GM23338 (cell line): ENCODE measurements at regions not wholly inside any gene's neighbourhood (a gene's known extent, or its start where the extent isn't known, plus 50 kb on each side); places are given as distances from the start of the nearest gene placed in this dataset.

Experiments
- CREB1 ChIP-seq: fragments of 250-450 bp; sonication (Bioruptor Pico); IDR thresholded peaks from 2 replicates; pipeline ENCODE4 v1.5.0; 2020; ENCODE audit warnings: low read depth, mild to moderate bottlenecking, moderate library complexity
- CTCF ChIP-seq, 2 experiments: fragments of 200-600 bp in 1 of 2; sonication (generic) in 1 of 2; conservative IDR thresholded peaks; 2 replicates each; pipeline versions ENCODE4 v1.5.1 to v1.6.1; 2016 to 2017; ENCODE audit warnings: antibody characterized with exemption in 2 of 2, low read depth in 2 of 2, mild to moderate bottlenecking in 2 of 2, moderate library complexity in 1 of 2
- ETS1 ChIP-seq: IDR thresholded peaks from 2 replicates; pipeline ENCODE4 v1.6.1; 2016; ENCODE audit warnings: antibody characterized with exemption
- EZH2 ChIP-seq: fragments of 200-600 bp; sonication (generic); IDR thresholded peaks from one replicate; pipeline ENCODE4 v1.8.0; 2017; ENCODE audit warnings: antibody characterized with exemption, mild to moderate bottlenecking, low read depth; ENCODE audit not compliant: unreplicated experiment
- EZH2phosphoT487 ChIP-seq: fragments of 200-600 bp; sonication (generic); IDR thresholded peaks from one replicate; pipeline ENCODE4 v1.8.1; 2018; ENCODE audit warnings: antibody characterized with exemption; ENCODE audit not compliant: unreplicated experiment
- JUNB ChIP-seq: IDR thresholded peaks from one replicate; pipeline ENCODE4 v1.6.1; 2016; ENCODE audit warnings: antibody characterized with exemption; ENCODE audit not compliant: unreplicated experiment
- NANOG ChIP-seq: IDR thresholded peaks from 2 replicates; pipeline ENCODE4 v1.6.1; 2016; ENCODE audit warnings: antibody characterized with exemption, borderline replicate concordance
- POLR2AphosphoS5 ChIP-seq: IDR thresholded peaks from 2 replicates; pipeline ENCODE4 v1.6.1; 2016; ENCODE audit warnings: antibody characterized with exemption, low read depth
- REST ChIP-seq: IDR thresholded peaks from one replicate; pipeline ENCODE4 v1.6.1; 2018; ENCODE audit warnings: antibody characterized with exemption; ENCODE audit not compliant: unreplicated experiment
- ZNF114 ChIP-seq: fragments of 250-450 bp; sonication (Bioruptor Pico); IDR thresholded peaks from 2 replicates; pipeline ENCODE4 v1.5.0; 2020; ENCODE audit warnings: mild to moderate bottlenecking, moderate library complexity
- ZNF331 ChIP-seq: fragments of 250-450 bp; sonication (Bioruptor Pico); IDR thresholded peaks from 2 replicates; pipeline ENCODE4 v1.5.0; 2020; ENCODE audit warnings: low read depth, mild to moderate bottlenecking, moderate library complexity
- ZNF462 ChIP-seq: fragments of 250-450 bp; sonication (Bioruptor Pico); IDR thresholded peaks from 2 replicates; pipeline ENCODE4 v1.5.0; 2020; ENCODE audit warnings: mild to moderate bottlenecking, moderate library complexity

- TF ChIP-seq CTCF (conservative IDR thresholded peaks at IDR 0.05; ENCODE audit: low read depth in 2 of 2) = no peak
- TF ChIP-seq POLR2AphosphoS5 = no peak
- TF ChIP-seq REST = peak; percentile 40
- TF ChIP-seq NANOG = no peak
- TF ChIP-seq CREB1 (CRISPR knock-in tag) = no peak
- no peak for TF ChIP-seq EZH2
- TF ChIP-seq ZNF114 (CRISPR knock-in tag) = no peak
- TF ChIP-seq EZH2phosphoT487 = no peak
- no peak for TF ChIP-seq JUNB
- TF ChIP-seq ZNF331 (CRISPR knock-in tag) = no peak
- TF ChIP-seq ETS1 = no peak
- no peak for TF ChIP-seq ZNF462 (CRISPR knock-in tag)
These were observed 75.8 kb downstream of the NRN1 start for GRCh38 chr6:5930968-5931367.
